GM13977 (cell line): ENCODE measurements at regions not wholly inside any gene's neighbourhood (a gene's known extent, or its start where the extent isn't known, plus 50 kb on each side); places are given as distances from the start of the nearest gene placed in this dataset.

Experiments
- DNase-seq: peaks from one replicate; pipeline ENCODE4 v3.0.0; 2012; ENCODE audit warnings: low spot score
- in situ Hi-C: fragments of 300-500 bp; cut with MboI; formaldehyde crosslinking; loops from one replicate; pipeline ENCODE4 v1.12.0; 2022; ENCODE audit warnings: low sequenced_read_pairs, low pct_unique_long_range_greater_than_20kb, mixed read lengths, inconsistent platforms; ENCODE audit not compliant: unreplicated experiment
- TF ChIP-seq, protein P1 (sequence below): IDR thresholded peaks from 2 replicates; pipeline ENCODE4 v1.5.1; 2012; ENCODE audit warnings: mild to moderate bottlenecking, control low read depth; ENCODE audit not compliant: insufficient read depth; ENCODE audit errors: extremely low read depth, missing control alignments

GRCh38 chr6:4352731-4353130 is 217.4 kb upstream of the ECI2 start:
- in situ Hi-C loops: no loop called here
- no peak for DNase-seq
- TF ChIP-seq, protein P1, sequence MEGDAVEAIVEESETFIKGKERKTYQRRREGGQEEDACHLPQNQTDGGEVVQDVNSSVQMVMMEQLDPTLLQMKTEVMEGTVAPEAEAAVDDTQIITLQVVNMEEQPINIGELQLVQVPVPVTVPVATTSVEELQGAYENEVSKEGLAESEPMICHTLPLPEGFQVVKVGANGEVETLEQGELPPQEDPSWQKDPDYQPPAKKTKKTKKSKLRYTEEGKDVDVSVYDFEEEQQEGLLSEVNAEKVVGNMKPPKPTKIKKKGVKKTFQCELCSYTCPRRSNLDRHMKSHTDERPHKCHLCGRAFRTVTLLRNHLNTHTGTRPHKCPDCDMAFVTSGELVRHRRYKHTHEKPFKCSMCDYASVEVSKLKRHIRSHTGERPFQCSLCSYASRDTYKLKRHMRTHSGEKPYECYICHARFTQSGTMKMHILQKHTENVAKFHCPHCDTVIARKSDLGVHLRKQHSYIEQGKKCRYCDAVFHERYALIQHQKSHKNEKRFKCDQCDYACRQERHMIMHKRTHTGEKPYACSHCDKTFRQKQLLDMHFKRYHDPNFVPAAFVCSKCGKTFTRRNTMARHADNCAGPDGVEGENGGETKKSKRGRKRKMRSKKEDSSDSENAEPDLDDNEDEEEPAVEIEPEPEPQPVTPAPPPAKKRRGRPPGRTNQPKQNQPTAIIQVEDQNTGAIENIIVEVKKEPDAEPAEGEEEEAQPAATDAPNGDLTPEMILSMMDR: no peak

DNA sequence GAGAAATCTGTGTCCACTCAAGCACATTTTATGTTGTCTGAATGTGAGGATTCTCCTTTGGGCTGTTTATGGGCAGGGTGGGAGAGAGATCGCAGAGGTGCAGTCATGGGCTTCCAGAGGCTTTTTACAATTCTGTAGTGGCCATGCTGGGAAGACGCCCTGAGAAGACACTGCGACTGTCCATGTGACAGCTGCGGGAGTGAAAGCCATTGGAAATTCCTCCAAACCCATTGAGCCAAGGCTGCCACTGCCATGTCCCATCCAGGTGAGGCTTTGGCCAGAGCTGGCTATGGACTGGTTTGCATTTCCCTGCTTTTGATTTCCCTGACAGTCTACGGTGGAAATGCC is 216.9 kb upstream of the ECI2 start:
- in situ Hi-C loops: no loop called here
- no peak for DNase-seq
- TF ChIP-seq, protein P1: no peak

DNA sequence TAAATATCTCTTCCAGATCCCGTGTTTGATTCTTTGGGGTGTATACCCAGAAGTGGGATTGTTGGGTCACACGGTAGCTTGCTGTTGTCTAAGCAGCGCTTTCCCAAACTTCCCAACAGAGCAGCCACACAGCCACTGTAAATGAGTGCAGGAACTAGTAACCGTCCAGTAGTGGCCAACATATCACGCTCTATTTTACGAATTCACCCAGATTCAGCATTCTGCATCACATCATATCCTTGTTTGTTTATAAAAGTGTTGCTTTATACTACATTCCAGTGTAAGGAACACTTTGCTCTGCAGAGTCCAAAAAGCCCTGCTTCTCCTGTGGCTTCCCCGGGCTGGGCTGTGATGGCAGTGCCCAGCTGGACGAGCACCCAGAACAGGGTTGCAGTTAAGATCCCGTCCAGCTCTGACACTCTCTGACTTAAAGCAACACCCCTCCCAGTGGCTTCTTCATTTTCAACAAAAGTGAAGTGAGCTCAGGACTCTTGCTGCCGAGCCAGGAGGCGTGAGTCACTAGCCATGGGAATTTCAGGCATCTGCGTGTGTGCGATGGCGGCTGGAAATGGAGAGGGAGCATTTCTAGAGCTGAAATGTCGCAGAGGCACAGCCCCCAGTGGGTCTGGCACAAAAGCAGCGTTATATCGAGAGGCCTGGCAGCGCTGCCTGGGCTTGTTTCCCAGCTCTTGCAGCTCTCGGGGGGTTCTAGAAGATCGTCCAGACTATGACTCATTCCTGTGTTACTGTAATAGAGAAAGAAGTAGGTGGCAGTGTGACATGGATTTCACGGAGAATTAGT is 216.3 kb upstream of the ECI2 start:
- in situ Hi-C loops: no loop called here
- no peak for DNase-seq
- TF ChIP-seq, protein P1: no peak

DNA sequence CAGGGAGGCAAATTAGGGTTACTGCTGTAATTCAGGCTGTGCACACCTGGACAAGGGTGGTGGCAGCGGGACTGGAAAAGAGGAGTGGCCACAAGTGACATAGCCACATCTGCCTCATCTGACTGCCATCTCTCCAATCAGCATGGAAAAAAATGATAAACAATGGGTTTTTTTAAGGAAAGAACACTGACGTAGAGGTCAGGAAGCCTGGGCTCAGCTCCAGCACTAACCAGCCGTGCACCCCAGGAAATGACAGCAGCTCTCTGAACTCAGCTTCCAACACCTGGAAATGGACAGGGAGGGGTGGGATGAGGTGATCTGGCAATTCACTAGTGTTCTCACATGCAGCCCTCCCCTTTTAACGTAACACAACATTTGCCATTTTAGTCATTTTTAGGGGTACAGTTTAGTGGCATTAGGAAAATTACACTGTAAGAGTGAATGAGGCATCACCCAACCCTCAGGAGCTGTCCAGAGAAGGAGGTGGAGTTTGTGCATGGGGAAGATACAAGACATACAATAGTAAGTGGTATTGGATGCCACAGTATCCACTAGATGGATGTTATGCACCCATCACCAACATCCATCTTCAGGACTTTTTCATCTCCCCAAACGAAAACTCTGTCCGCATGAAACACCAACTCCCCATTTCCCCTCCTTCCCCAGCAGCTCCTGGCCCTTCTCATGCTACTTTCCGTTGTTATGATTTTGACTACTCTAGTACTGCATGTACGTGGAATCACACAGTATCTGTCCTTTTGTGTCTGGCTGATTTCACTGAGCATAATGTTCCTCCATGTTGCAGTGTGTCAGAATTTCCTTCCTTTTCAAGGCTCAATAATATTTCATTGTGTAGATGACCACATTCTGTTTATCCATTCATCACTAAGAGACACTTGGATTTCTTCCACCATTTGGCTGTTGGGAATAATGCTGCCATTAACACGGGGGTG is 215.5 kb upstream of the ECI2 start:
- TF ChIP-seq, protein P1: no peak
- DNase-seq: no peak
- in situ Hi-C loops: no loop called here

- no peak for DNase-seq
- TF ChIP-seq, protein P1: no peak
- in situ Hi-C loops: no loop called here
These were observed 214.6 kb upstream of the ECI2 start for GRCh38 chr6:4349931-4350330.

- TF ChIP-seq, protein P1: no peak
- DNase-seq: no peak
- in situ Hi-C loops: no loop called here
These were observed 213.9 kb upstream of the ECI2 start for GRCh38 chr6:4349323-4349722.
